ENCODE measurements at regions not wholly inside any gene's neighbourhood (a gene's known extent, or its start where the extent isn't known, plus 50 kb on each side); places are given as distances from the start of the nearest gene placed in this dataset.

DNA sequence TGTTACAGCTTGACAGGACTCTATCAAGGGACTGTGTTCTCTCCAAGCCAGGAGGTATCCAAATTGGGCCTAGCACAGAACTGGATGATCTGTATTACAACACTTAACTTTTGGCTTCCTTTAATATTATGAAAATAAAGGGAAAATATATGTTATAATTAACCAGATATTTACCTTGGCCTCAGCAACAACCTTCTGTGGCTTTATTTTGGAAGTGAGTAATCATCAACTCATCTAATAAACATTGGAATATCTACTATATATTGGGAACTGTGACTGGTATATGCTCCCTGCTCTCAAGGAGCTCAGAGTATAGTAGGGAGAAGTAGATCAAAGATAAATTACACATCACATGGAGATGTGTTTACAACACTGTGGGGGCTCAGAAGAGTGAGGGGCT, 352.2 kb downstream of the METTL15 start:
- in situ Hi-C loops (cut with HindIII; ENCODE audit: low pct_unique_long_range_greater_than_20kb, low sequenced_read_pairs) (no loop called here), intact Hi-C loops (cut with micrococcal nuclease; ENCODE audit: unreplicated experiment) (no loop called here)
- ChIA-PET POLR2A (no interaction called here), CTCF (no interaction called here)
- DNase-seq (ENCODE audit: low read depth, low spot score) (no peak), ATAC-seq (no peak)
- Histone ChIP-seq H3K4me3 (ENCODE audit: low read depth in 2 of 2, low read length in 2 of 2) (no peak overlapping the region), H3K27ac (ENCODE audit: low read length) (no peak overlapping the region), H3K36me3 (ENCODE audit: control insufficient read depth, insufficient read depth, low read length) (no peaks in the 10 kb centered on the region), H3K4me1 (ENCODE audit: control insufficient read depth, insufficient read depth, low read length) (no peaks in the 10 kb centered on the region), H3K27me3 (ENCODE audit: control insufficient read depth, insufficient read depth, low read length) (no peaks in the 10 kb centered on the region), H3K9me3 (ENCODE audit: control insufficient read depth, insufficient read depth, low read depth, low read length) (no peaks in the 10 kb centered on the region)
- TF ChIP-seq POLR2AphosphoS5 (IDR thresholded peaks at IDR 0.05; ENCODE audit: low read depth, low read length) = no peak
- no peak for TF ChIP-seq SIN3A (IDR thresholded peaks at IDR 0.05; ENCODE audit: borderline replicate concordance, insufficient read depth, low read depth, low read length)
- no peak for TF ChIP-seq TCF7L2 (IDR thresholded peaks at IDR 0.05; ENCODE audit: low read depth, low read length)
- BruUV-seq (replicated peaks) = no TSS peak

DNA sequence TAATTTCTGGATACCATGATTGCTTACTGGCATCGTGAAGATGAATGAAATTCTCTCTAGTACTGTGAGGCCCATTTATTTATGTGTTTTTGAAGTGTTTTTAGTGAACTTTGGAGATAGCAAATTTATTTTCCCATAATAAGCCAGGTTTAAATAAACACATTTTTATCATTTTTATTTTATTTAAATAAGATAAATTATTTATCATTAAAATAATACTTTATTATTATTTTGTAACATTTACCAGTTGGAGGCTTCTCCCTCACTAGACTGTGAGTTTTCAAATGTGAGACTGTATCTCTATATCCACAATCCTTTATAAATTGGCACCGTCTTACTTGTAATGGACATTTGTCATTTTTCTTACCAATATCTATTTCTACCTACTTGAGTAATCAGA, 351.7 kb downstream of the METTL15 start:
- DNase-seq (ENCODE audit: low read depth, low spot score) = no peak
- intact Hi-C loops (cut with micrococcal nuclease; ENCODE audit: unreplicated experiment) = no loop called here

More for the DNA sequence above, 351.7 kb downstream of the METTL15 start:
- ChIA-PET CTCF (no interaction called here), POLR2A (no interaction called here)
- Histone ChIP-seq H3K4me1 (ENCODE audit: control insufficient read depth, insufficient read depth, low read length) (no peaks in the 10 kb centered on the region), H3K27ac (ENCODE audit: low read length) (no peak overlapping the region), H3K9me3 (ENCODE audit: control insufficient read depth, insufficient read depth, low read depth, low read length) (no peaks in the 10 kb centered on the region), H3K27me3 (ENCODE audit: control insufficient read depth, insufficient read depth, low read length) (no peaks in the 10 kb centered on the region), H3K36me3 (ENCODE audit: control insufficient read depth, insufficient read depth, low read length) (no peaks in the 10 kb centered on the region), H3K4me3 (ENCODE audit: low read depth in 2 of 2, low read length in 2 of 2) (no peak overlapping the region)
- BruUV-seq (replicated peaks) = no TSS peak
- ATAC-seq = no peak
- no peak for TF ChIP-seq CTCF (IDR thresholded peaks at IDR 0.05)
- TF ChIP-seq REST (IDR thresholded peaks at IDR 0.05; ENCODE audit: insufficient read depth in 1 of 2, low read depth in 2 of 2, low read length in 1 of 2) = no peak
- no peak for TF ChIP-seq SIN3A (IDR thresholded peaks at IDR 0.05; ENCODE audit: borderline replicate concordance, insufficient read depth, low read depth, low read length)
- no peak for TF ChIP-seq TCF7L2 (IDR thresholded peaks at IDR 0.05; ENCODE audit: low read depth, low read length)
- TF ChIP-seq POLR2AphosphoS5 (IDR thresholded peaks at IDR 0.05; ENCODE audit: low read depth, low read length) = no peak
- in situ Hi-C loops (cut with HindIII; ENCODE audit: low pct_unique_long_range_greater_than_20kb, low sequenced_read_pairs) = no loop called here
